GM19035 (cell line): ENCODE measurements at regions not wholly inside any gene's neighbourhood (a gene's known extent, or its start where the extent isn't known, plus 50 kb on each side); places are given as distances from the start of the nearest gene placed in this dataset.
"Not testable (repeated sequence)": the region's sequence is repeated elsewhere in the genome, so short reads cannot be mapped to it uniquely, and the experiment has no call there.

Experiments used
- ATAC-seq: cut with Tn5 transposase; IDR thresholded peaks from one replicate; pipeline ENCODE4 v1.9.1; 2021; ENCODE audit not compliant: unreplicated experiment

DNA sequence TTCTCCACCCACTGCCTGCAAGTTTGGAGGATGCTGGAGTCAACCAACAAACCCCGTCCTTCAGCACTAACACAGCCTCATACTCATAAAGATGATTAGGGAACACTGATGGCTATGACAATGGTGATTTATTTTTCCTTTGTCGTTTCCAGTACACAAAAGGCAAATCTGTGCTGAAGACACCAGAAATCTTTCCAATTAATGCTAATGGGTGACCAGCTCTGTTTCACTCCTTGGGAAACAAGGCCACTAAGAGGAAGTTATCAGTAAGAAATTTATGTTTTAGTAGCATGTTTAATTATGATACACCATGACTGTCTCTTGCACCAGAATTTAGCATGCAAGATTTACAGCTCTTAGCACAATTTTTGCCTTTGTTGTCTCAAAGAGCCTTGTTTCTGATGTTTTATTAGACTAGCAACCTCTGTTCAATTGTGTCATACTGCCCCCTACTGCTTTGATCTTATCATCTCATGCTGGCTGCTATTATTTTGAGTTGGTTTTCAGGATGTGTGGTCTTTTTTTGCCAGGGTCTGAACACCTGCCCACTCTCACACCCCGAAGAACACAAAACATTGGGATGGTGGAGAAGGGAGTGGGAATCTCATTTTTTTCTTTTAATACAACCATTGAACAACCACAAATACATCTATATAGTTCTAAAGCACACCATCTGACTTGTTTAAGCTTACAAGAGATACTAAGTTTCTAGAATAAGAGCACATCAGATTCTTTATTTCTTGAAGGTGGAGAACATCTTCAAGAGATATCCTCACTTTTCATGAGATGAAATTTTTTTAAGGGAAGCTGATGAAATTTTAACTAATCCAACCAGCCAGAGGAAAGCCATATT is 160.9 kb downstream of the SPTSSA start:
- ATAC-seq = no peak

DNA sequence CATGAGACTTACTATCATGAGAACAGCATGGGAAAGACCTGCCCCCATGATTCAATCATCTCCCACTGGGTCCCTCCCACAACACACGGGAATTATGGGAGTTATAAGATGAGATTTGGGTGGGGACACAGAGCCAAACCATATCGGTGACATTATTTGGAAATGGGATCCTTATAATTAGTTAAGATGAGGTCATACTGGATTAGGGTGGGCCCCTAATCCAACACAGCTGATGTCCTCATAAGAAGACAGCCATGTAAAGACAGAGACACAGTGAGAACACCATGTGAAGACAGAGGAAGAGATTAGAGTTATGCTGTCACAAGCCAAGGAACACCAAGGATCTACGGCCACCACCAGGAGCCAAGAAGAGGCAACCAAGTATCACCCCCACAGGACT is 161.7 kb downstream of the SPTSSA start:
- ATAC-seq = no peak

DNA sequence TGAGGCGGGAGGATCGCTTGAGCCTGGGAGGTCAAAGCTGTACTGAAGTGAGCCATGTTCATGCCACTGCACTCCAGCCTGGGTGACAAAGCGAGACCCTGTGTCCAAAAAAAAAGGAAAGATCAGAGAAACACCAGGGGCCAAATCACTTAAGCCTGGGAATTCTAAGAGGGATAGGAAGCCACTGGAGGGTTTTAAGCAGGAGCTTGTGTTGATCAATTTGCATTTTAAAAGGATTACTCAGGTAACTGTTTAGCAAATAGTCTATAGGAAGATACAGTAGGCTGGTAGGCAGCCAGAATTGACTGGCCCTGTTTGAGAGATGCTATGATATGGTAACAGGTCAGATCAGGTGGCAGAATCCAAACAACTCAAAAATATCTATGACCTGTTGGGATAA is 162.7 kb downstream of the SPTSSA start:
- no peak for ATAC-seq

DNA sequence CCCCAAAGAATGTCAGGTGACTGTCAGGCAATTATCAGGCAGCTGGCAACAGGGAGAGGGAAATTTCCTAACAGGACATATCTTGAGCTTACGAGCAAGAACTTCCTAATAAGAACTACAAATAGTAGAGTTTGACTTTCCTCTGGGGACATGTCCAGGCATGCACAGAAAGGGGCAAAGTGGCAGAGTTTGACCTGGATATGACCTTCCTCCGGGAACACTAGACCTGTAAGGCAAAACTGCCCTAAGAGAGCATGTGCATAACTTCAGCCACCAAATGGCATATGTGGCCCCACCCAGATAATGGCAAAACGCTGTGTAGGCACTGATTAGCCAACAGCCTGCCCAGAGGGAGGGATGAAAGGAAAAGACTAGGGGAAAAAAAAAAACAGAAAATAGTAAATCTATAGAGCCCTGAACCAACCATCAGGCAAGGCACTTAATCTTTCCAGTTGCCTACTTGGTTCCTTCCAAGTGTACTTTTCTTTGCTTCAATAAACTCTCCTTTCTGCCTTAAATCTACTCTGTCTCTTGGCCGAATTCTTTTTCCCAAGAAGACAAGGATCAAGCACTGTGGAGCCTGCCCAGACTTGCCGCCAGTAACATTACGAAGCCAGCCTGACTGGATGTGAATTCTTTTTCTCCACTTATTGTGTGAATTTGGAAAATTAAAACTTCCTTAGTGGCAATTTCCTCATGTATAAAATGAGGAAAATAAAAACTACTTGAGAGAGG is 164.1 kb downstream of the SPTSSA start:
- ATAC-seq = no peak

DNA sequence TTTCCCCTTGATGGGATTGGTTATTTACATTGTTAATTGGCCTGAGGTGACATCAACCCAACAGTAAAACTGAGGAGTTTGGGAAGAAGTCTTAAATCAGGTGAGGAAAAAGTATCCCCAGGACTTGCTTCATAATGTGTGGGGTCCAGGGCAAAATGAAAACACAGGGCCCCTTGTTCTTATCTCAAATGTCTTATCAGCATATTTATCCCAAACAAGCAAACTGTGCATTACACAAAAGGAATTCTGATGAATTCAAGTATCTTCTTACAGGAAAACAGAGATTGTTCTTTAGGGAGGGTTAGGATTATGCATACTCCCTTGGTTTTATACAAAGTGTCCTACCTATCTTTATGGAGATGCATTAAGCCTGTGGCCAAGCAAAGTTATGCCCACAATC is 178.4 kb downstream of the SPTSSA start:
- no peak for ATAC-seq

DNA sequence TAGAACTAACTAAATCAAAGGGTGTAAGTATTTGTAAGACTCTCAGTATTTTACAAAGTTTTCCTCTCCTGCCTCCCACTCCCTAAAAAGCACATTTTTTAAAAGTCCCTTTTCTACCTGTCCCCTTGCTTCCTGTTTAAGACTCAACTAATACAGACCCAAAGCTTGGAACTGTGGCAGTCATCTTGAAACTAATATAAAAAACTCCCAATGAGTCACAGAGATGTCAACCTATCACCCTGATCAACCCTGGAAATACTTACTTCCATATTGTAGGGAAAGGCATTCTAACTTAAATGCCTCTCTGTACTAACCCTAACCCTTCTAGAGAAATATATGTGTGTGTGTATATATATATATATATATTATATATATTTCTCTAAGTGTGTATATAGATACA is 184.8 kb downstream of the SPTSSA start:
- no peak for ATAC-seq

DNA sequence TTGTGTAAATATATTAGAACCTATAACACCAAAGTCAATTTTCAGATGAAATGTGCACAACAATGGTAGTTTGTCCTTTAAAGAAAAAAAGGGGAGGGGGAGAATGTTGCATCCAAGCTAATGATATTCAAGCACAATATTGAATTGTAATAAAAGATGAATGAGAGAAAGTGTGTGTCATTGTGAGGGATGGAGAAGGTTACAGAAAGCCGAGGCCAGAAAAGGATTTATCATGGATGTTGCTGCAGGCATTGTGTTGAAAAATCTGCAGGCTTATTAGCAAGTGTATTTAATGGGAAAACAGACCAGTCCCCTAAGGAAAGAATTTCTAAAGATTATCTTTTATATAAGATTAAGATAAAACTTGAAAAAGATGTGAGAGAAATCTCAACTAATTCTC is 186.5 kb downstream of the SPTSSA start:
- no peak for ATAC-seq

DNA sequence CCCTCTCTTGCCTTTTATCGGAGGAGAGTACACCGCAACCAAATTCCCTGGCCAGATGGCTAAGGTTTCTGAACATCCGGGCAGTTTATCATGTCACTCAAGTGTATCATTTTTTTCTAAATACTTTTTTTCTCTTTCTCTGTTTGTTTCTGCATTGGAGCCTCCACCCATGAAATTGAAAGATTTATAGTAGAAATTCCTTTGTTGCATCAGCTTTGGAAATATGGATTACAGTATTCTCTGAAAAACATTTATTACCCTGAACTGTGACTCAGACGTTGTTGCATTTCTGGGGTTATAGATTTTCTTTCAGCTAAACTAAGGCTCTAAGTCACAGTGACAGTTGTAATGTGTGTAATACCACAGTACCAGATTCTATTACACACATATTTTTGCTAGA is 187.0 kb downstream of the SPTSSA start:
- ATAC-seq = no peak

DNA sequence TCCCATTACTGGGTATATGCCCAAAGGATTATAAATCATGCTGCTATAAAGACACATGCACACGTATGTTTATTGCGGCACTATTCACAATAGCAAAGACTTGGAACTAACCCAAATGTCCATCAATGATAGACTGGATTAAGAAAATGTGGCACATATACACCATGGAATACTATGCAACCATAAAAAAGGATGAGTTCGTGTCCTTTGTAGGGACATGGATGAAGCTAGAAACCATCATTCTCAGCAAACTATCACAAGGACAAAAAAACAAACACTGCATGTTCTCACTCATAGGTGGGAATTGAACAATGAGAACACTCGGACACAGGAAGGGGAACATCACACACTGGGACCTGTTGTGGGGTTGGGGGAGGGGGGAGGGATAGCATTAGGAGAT is 188.3 kb downstream of the SPTSSA start:
- ATAC-seq = not testable (repeated sequence)

DNA sequence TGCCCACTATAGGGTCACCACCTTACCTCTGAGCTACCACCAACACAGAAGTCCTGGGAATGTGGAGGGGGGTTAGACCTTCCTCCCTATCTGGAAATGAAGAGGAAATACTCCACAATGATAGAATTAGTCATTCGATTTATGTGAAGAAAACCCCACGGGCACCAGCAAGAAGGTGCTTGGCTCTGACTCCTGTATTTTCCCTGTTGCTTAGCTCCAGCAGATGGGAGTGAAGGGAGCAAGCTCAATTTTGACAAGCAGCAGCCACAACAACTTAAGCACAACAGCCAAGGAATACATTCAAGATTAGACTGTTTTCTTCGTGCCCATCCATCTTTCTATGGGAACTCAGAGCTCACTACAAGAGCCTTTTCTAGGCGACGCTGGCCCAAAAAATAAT is 191.7 kb downstream of the SPTSSA start:
- ATAC-seq = no peak

DNA sequence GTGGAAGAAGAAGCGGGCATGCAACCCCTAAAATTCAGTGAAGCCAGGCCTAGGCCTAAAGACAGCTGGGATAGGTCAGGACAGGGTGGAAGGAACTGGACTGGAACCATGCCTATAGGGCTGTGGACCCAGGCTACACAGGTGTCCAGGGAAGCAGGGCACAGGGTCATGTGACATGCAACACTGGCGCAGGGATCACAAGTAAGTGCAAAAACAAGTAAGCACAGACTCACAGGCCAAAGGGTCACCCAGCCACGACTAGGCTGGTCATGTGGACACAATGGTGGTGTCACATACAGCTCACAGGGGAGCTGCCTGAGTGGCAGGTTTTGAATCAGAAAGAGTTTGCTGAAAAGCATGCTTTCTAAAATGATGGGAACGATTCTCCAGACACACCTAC is 195.7 kb downstream of the SPTSSA start:
- ATAC-seq = no peak

DNA sequence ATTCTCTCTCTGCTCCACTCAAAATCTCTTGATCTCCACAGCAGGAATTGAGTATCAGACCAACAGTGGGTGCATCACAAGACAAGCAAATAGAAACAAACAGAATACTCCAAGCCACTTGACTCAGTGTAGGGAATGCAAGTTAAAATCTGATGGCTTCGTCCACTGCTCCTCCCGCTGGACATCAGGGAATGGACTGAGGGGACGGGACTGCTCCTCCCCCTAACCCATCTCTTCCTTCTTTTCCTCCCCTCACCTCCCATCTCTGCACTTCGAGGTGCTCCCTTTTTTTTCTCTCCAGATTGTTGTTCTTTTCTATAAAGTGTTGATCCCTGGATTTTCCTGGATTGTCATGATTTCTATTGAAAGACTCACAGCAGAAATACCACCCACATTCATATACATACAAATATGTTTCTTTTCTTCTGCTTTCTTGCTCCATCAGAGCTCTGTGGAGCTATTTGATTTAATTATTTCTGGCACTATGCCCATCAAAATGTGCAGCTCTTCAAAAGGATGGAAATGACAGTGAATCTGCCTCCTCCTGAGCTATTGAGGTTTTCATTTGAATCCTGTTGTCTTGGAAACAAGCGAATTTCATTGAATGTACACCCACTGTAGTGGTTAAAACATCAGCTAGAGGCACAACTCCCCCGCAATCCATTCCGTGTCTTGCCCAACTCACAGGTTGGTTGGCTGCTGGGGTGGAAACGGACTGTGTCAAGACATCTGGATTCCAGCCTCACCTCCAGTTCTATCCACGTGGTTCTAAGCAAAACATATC is 199.7 kb downstream of the SPTSSA start:
- ATAC-seq = no peak

DNA sequence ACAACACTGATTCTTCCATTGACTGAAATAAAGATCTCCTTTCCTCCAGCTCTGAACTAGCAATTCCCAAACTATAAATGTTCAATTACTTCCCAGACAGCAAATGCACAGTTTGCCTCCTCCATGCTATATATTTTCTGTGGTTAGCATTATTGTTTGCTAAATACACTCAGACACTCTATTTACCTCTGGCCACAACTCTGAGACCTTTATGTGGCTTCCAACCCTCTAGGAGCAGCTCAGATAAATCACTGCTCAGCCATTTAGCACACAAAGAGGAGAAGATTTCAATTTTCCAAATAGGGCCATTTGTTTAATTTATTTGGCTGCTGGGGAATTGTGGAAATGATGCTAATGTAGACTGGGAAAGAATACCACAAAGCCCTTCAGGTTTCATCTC is 202.0 kb downstream of the SPTSSA start:
- ATAC-seq = no peak

DNA sequence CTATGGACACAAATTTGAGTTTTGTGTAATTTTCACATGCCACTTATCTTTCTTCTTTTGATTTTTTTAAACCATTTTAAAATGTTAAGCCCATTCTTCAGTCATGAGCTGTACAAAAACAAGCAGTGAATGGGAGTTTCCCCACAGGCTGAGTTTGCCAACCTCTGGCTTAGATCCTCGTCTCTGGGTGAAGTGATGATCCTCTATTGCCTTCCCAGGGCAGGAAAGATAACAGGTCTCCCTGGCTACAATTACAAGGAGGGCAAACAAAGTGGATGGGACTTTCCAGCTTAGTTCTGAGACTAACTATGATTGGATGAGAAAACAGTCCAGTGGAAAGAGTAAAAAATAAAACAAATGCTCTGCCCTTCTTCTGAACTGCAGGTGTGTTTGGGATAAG is 203.7 kb downstream of the SPTSSA start:
- ATAC-seq = no peak

DNA sequence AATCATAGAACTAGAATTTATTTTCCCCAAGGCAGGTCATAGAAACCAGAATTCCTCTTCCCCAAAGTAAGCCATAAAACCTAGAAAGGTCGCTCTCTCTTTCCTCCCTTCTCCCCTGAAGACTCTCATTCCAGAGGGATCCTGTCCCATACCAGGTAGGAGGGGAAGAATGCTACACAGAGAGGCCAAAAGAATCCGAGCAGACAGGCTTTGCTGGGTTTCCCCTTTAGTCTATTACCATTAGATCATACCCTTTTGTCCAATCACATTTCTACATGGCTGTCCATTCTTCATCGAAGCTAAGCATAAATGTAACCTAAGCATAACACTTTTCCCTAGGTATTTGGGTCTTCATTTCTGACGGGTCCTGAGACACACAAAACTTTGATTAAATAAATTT is 204.5 kb downstream of the SPTSSA start:
- no peak for ATAC-seq

DNA sequence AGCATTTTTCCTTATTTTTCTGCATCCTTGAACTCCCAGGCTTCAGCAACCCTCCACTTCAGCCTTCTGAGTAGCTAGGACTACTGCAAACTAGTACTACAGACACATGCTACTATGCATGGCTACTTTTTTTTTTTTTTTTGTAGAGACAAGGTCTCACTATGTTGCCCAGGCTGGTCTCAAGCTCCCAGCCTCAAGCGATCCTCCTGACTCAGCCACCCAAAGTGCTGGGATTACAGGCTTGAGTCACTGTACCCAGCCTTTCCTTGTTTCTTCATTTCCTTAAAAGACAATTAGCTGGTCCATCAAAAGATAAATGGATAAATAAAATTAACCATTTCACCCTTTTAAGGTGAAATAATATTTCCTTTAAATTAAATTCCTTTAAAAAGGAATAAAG is 205.8 kb downstream of the SPTSSA start:
- ATAC-seq = no peak

DNA sequence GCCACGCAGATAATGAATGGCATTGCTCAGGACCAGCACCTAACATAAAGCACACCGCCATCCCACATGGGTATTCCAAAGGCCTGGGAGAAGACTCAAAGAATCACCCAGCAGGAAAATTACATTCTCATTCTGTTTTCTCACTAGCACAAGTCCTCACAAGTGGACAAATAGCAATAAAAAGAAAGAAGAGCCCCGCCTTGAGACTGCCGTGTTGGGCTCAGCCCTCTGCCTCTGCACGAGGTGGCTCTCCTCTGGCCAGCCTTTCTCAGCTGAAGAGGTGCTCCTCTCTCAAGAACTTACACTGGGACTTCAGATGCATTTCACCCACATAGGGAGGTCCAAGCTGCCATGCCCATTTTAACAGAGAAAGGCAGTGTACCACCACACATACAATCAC is 207.5 kb downstream of the SPTSSA start:
- ATAC-seq = no peak

DNA sequence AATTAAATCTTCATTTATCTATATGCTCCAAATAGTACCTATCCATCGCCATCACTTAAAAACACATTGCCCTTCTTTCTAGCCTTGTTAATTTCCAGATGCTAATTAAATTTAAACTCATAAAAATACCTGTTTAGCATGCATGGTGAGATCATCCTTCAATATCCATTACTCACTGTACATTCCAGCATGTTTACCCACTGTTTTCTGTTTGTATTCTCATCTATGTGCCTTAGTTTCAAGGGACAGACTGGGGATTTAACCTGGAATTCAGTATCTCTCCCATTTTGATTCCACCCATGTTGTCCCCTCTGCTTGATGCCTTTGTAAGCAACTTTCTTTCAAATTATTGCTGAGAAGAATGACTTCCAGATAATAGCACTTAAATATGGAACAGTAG is 208.0 kb downstream of the SPTSSA start:
- ATAC-seq = no peak

DNA sequence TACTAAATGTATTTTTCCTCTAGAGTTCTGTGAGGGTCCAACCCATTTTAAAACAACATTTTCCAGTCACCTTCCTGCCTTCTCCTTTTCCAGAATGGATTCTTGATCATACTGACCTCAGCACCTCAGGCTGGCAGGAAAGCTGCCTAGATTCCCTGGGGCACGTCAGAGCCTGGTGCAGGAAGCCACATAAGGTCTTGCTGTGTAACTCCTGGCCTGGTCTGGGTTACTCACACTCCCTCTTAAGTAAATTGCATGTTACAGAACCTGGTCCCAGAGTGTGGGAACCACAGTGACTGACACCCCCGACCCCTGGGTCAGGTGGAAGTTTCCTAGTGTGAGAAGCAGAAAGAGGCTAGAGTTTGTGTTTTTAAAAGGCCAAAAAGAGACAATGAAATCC is 209.8 kb downstream of the SPTSSA start:
- ATAC-seq = no peak

DNA sequence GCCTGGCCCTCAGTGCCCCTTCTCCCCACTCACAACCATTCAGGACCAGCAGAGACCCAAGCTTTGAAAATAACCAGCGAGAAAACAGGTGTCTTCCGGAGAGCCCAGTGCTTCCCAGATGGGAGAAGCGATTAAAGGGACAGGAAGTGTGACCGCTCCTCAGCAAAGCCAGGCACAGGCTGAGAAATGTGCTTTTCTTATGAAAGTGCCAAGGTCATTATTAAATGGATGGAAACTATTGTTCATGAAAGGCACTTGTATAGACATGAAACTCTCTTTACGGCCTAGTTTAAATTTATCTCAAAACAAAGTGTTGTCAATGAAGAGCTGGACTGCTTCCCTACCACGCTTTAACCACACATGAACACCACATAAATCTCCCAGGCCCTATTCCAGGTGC is 210.4 kb downstream of the SPTSSA start:
- ATAC-seq = no peak

DNA sequence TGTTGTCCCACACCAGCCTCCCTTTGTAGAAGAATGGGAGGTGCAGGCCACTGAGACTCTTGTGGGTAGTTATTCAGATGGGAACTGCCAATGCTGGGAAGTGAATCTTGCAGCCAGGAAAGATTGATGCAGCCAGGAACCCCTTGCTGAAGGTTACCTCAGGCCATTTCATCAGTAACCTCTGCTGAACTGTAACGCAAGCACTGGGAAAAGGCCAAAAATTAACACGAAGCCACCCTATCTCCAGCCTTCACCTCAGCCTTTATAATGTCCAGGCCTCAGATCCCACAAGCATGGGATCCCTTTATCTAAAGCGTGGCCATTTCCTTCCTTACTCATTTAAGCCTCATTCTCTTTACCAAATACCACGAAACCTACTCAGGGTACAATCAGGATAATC is 211.1 kb downstream of the SPTSSA start:
- no peak for ATAC-seq

DNA sequence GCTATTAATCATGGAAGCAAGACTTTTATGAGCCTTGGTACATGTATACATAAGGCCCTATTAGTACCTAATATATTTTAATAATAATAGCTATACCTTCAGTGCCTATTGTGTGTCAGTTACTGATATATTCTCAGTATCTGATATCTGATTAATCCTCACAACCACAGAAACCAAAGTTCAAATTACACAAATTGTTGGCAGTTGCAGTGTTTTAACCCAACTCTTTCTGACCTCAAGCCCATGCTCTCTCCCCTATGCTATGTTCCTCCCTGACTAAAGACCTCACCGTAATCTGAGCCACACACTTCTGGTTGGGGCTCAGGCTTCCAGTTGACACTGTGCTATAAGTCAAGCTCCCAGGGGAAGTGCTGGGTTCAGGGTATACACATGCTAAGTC is 214.4 kb downstream of the SPTSSA start:
- no peak for ATAC-seq
